ENCODE measurements at regions not wholly inside any gene's neighbourhood (a gene's known extent, or its start where the extent isn't known, plus 50 kb on each side); places are given as distances from the start of the nearest gene placed in this dataset.

DNA sequence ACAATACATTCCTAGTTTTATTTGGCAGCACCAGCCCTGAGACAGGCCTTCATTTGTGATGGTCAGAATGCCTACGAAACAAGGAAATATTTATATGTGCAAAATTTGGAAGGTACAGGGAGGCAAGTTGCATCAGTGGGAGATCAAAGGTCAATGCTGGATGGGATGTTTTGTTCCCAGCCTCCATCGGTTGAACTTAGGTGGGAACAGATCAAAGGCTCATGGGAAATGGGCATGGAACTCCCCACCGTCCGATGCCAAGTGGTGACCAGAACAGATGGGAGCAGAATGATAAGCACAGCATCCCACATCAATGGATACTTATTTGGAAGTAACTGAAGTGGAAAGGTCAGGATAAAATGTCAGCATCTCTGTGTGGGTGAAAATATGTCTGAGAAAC lies 177.7 kb upstream of the TNFAIP3 start:
- DNase-seq (ENCODE audit: low read depth, low spot score), result no peak

DNA sequence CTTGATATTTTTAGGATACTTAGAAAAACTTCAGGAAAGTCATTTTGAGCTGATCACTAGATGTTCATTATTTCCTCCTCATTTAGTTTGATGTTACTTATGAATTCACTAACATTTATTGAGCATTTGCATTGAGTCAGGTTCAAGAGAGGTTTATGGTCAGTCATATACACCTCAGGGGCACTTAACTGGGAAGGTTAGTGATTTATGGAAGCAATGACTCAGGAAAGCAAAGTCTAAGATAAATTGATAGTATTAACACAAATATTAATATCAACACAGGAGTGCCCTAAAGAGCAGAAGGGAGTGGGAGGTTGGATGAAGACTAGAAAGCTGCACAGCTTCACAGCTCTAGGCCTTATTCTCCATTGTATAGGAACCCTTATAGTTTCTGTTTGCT lies 177.0 kb upstream of the TNFAIP3 start:
- DNase-seq (ENCODE audit: low read depth, low spot score), result no peak

DNA sequence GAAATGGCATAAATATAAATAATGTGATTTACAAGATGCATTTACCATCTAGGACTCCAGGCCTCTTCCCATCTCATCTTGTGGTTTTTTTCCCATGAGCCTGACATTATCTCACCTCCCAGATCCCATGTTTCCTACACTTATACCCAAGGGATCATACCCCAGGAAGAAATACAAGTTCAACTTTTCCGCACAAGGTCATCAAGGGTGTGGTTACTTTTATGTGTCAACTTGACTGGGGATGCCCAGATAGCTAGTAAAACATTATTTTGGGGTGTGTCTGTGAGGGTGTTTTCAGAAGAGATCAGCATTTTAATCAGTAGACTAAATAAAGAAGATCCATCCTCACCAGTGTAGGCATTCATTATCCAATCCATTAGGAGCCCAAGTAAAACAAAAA lies 176.3 kb upstream of the TNFAIP3 start:
- no peak for DNase-seq (ENCODE audit: low read depth, low spot score)

DNA sequence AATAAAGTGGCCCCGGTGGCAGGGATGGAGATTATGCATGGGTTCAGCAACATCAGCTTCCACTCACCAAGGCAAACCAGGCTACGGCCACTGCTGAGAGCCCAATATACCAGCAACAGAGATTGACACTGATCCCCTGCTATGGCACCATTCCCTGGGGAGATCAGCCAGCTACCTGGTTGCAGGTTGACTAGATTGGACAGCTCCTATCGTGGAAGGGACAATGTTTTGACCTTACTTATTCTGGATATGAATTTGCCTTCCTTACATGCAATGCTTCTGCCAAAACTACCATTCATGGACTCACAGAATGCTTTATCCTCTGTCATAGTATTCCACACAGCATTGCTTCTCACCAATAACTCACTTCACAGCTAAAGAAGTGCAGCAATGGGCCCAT lies 174.8 kb upstream of the TNFAIP3 start:
- no peak for DNase-seq (ENCODE audit: low read depth, low spot score)

DNA sequence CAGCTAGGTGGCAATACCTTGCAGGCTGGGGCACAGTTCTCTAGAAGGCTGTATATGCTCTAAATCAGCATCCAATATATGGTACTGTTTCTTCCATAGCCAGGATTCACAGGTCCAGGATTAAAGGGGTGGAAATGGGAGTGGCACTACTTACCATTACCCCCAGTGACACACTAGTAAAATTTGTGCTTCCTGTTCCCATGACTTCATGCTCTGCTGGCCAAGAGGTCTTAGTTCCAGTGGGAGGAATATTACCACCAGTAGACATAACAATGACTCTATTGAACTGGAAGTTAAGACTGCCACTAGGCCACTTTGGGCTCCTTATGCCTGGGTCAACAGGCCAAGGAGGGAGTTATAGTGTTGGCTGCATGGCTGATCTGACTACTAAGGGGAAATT lies 174.3 kb upstream of the TNFAIP3 start:
- DNase-seq (ENCODE audit: low read depth, low spot score), result no peak

DNA sequence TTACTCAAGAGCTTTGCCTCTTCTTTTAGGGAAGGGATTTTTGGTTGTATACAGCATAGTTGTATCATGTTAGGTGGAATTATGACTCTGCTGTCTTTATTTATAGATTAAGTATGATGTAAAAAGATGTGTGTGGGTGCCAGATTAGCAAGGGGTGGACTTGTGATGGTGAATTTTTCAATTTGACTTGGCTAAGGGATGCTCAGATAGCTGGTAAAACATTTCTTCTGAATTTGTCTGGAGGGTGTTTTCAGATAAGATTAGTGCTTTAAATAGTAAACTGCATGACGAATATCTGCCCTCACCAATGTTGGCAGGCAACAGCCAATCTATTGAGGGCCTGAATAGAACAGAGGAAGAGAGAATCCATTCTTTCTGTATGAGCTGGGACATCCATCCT lies 173.3 kb upstream of the TNFAIP3 start:
- DNase-seq (ENCODE audit: low read depth, low spot score), result no peak

DNA sequence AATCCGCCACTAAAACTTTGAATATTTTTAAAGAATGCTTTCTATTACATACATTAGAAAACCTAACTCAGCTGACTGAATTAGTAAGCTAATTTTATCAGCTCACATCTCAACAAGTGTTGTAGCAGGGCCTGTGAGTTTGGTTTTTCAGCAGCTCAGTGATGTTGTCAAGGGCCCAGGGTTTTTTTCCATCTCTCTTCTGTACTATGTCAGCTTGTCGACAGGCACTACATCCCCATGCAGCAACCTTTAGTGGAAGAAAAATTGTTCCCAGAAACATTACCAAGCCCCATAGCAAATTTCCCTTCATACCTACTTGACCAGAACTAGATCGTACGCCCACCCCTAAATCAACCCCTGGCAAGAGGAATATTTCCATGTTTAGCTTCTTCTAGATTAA lies 170.3 kb upstream of the TNFAIP3 start:
- no peak for DNase-seq (ENCODE audit: low read depth, low spot score)

DNA sequence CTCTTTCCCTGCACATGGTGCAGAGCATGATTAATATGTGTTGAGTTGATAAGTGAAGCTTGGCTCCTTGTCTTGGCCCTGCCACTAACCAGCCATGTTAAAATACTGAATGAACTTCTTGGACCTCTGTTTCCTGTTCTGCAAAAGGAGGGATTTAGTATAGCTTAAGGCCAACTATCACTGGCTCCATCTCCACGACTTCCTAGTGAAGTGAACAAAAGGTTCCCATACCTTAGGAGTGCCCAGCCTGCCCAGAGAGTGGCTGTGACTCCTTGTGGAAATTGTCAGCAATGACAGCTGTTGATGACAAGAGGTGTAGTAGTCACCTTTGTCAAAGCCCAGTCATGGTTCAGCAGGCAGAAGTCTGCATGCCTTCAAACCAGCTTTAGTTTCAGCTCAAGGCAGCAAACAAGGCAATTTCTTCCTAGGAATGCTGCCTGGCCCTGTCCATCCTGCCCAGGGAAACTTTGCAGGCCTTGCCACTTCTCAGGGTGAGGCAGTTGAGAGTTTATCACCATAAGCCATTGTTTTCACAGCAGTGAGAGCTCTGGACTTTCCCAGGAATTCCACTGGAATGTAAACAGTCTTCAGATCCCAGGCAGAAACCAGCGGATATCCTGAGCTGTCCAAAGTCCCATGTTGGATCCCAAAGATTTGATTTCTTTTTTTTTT lies 169.7 kb upstream of the TNFAIP3 start:
- DNase-seq (ENCODE audit: low read depth, low spot score), result no peak

DNA sequence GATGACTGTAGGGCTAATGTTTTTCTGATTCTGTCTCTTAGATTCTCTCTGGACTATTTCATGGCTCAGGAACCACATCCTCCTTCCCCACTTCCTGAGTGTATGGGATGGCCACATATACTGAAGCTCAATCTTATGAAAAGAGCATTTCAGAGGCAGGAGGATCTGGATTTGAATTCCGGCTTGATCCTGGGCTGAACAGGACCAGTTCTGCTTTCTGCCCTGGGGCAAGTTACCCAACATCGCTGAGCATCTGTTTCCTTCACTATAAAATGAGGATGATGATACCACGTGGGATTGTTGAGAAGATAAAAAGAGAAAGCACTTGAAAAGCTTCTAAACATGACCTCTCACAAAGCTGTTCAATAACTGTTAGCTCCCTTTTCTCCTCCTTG lies 168.4 kb upstream of the TNFAIP3 start:
- DNase-seq (ENCODE audit: low read depth, low spot score), result no peak

DNA sequence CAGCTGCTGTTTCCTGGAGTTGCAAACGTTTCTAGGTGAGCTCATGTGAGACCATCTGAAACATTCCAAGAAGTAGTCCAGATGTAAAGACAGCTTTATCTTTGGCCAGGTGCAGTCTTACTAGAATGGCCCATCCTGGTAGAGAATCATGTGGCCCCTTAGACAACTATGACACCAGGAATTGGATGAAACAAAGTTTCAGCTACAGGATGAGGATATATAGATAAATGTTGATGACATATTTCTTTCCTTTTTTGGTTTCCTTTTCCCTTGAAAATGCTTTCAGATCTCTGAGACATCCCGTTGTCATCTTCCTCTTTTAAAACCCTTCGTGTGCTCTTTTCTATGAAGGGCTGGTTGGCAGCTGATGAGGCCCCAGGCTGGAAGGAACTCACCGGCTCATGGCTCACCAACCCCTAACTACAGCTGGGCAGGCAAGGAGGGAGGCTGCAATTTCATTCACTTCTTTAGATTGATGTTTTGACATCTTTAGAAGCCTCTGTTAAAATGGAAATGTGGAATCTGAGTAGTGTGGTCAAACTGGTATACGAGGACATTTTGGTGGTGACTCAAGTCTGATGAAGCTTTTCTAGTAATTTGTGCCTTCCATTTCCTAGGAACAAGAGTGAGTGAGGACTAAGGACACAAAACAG lies 167.9 kb upstream of the TNFAIP3 start:
- no peak for DNase-seq (ENCODE audit: low read depth, low spot score)

DNA sequence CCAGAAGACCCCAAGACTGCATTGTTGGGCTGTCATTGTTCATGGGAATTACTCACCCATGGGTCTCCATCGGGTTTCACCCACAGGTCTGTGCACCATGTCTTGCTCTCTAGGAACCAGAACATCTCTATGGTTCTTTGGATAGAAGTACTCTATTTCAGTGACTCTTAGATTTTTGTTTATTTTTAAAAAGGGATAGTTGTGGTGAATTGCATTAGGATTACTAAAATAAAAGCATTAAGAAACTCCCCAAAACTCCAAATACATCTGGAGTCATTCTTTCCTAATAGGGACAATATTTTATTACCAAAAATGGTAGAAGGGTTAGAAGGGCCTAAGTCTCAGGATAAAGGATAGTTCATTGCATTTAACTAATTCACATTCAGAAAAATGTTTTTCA lies 166.9 kb upstream of the TNFAIP3 start:
- no peak for DNase-seq (ENCODE audit: low read depth, low spot score)

DNA sequence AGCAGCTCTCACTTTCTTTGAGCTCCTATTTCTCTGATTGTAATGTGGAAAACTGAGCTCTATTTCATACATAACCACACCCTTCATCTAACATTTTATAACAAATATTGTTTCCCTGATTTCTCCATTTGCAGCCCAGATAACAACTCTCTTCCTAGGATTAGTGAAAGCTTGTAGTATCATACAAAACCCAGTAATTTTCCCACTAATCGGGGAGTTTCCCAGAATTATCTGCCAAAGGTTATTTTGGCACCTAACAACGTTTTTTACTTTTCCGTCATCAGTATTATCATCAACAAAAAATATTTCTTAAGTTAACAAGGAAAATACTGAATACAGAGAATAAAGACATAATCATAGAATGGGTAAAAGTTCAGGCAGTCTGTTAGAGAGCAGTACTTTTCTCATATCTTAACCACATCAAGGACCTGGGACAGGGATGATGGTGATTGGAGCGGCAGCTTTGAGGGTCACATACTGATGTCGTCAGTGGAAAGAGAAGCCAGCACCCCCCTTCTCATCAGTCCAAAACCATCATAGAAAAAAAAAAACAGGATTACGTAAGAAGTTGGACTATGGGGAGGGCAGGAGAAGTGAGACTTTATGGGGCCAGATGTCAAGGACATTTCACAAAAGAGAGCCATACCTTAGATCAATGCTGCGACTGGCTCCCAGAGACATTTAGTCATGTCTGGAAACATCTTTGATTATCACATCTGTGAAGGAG lies 166.1 kb upstream of the TNFAIP3 start:
- no peak for DNase-seq (ENCODE audit: low read depth, low spot score)

DNA sequence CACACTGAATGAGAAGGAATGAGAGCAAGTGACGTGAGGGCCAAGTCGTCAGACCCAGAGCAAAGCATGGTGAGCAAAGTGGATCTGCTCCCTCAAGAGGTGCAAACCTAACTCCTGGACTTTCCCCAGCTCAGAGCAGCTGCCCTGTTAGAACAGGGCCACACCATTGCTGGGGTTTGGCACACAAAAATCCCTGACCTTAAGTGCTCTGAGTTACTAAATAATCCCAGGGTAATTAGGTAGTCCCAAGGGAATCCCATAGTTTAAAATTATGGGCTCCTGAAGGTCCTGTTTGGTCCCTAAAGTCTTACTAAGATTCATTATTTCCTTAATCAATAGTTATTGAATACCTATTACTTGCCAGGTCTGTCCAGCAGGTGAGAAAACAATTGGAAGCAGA lies 165.1 kb upstream of the TNFAIP3 start:
- DNase-seq (ENCODE audit: low read depth, low spot score), result no peak

DNA sequence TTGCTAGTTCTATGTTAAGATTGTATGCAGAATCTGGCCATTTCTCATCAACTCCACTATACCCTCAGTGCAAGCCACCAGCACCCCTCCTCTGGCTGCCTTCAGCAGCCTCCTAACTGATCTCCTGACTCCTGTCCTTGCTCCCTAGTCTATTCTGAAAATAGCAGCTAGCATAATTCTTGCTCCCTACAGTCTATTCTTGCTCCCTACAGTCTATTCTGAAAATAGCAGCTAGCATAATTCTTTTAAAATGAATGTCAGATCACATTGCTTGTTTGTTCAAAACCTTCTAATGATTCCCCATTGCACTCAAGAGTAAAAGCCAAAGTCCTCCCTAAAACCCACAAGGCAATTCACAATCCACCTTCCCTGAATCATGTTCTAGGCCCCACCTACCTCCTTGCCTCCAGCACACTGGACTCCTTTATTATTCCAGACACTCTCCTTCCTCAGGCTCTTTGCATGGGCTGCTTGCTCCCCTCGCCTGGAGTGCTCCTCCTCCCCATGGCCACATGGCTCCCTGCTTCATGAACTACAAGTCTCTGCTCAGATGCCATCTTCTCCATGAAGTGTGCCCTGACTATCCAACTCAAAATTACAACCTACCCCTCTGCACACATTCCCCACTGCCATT lies 164.2 kb upstream of the TNFAIP3 start:
- no peak for DNase-seq (ENCODE audit: low read depth, low spot score)

DNA sequence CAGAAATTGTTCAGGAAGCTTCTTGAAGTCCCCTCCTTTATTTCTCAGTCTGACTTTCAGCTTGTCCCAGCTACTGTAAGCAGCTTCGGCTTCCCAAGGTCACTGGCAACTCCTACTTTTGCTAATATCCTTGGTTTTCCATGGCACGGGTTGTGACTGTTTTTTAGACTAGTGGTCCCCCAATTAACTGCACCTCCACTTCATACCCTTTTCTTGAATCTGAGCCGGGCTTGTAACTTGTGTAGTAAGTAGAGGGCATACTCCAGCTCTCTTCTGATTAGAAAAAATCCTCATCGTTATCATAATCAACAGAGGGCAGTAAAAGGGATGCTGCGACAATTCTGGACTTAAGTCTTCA lies 162.3 kb upstream of the TNFAIP3 start:
- no peak for DNase-seq (ENCODE audit: low read depth, low spot score)

DNA sequence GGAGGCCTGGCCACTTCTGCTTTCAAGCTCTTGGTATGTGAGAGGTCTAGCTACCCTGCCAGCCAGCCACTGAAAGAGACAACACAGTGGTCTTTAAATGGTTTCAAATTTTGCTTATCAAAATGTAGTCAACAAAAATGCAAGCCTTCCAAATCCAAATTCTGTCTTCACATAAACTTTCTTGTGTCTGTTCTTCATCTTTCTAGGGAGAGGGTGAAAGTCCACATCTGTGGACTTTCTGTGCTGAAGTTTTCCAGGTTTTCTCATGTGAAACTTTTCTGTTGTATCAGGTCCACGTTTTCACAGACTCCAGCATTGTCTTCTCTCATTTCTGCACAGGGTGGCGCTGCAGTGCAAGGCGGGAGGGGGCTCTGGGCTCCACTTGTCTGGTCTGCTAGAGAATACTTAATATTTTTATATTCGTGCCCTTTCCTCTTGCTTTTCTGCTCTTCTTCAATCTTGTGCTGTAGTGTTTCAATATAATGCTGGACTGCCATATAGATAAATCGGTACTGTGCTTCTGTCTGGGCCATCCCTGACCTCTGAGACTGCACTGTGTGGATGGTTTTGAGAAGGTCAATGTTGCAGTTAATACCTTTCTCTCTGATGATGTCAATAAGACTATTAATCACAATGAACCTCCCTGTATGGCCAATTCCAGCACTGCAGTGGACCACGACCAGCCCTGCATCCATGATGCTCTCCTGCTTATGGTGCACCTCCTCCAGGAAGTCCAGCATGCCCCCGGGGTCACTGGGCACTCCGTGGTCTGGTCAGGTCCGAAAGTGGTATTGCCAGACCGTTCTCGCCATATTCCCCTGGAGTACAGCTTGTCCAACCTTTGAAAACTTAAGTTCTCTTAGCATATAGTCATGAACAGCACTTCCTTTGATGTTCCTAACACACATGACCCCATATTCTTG lies 161.6 kb upstream of the TNFAIP3 start:
- no peak for DNase-seq (ENCODE audit: low read depth, low spot score)

DNA sequence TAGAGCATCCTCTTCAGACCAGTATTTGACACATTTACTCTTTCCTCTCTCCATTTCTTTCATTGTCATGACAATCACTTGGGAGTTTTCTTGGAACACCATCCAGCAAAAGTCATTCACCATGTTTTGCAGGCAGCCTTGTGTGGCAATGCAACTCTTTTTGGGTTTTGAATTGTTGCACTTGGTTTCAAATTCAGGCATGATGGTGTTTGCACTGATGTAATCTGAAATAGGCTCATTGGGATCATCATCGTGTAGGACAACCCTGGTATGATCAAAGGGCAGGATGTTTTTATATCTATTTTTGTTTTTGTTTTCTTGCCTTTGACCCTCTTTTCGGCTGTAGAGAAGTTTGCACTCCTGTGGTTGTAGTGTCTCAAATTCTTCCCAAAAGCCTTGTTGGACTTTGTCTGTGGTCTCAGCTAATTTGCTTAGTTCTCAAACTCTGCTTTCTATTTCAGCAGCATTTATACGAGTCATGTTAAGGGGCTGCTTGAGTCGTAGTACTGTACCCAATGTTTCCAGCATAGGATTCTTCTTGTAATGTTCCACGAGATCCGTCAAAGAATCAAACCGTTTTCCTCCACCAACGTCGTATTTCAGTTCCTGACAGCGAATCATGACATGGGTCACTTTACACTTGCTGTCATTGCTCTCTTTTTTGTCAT lies 160.8 kb upstream of the TNFAIP3 start:
- no peak for DNase-seq (ENCODE audit: low read depth, low spot score)

DNA sequence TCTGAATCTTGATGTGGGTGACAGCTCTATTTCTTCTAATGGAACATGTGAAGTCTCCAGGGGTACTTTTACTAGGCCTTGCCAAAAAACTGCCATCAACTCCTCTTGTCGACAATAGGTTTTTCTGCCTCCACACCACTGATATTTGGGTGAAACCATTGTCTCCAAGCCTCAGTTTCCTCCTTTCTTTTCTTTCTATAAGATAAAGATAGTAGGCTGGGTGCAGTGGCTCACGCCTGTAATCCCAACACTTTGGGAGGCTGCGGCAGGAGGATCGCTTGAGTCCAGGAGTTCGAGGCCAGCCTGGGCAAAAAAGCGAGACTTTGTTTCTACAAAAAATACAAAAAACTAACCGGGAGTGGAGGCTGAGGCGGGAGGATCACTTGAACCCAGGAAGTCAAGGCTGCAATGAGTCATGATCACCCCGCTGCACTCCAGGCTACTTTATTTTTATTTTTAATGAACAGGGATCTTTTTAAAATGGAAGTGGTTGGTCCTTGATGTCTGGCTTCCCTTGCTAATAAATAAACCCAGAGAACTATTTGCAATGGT lies 159.9 kb upstream of the TNFAIP3 start:
- no peak for DNase-seq (ENCODE audit: low read depth, low spot score)

DNA sequence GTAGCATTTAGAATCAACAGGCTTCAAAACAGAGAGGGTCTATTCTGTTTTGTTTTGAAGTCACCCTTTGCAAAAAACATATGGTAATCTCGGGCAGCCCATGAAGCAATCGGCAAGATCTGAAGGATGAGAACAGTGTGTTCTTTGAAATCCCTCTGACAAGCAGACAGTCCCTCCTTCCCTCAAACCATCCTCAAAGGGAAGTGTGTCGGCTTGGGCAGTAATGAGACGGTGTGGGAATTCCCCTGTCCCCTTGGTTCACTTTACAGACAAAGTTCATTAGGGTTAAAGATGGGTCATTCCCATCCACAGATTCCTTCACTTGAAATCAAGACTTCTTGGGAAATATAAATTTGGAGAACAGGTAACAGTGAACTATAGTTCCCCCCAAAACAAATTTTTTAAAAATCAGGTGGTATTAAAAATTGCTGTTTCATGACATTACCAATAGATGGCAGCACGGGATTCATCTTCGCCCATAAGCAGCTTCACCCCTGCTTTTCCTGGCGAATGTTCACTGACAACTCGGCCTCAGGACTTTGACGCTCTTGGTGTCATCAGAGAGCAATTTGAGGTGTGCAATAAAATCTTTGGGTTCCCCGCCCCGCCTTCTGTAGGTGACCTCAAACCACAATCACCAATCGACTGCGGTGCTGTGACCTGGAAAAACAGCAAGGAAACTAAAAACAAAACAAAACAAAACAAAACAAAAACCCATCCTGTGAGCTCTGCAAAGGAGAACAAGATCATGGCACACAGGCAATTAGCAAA lies 159.3 kb upstream of the TNFAIP3 start:
- DNase-seq (ENCODE audit: low read depth, low spot score), result no peak

DNA sequence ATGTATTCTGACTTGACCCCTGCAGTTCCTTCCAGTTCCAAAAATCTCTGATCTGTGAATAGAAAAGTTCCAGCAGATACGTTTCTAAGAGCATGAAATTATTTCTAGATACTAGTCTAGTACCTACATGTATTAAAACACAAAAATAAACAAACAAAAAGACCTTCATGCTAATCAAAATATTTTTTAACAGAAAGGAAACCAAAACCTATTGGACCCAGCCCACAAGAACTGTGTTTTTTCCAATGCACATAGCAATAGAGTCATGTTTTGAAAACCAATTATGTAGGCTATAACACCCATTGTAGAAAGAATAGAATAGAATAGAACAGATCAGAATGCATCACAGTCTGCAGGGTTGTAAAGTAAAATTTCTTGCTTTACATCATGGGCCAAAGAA lies 158.6 kb upstream of the TNFAIP3 start:
- DNase-seq (ENCODE audit: low read depth, low spot score), result no peak

Data from brain pericyte (primary cell).